GM23338 (cell line): ENCODE measurements at regions not wholly inside any gene's neighbourhood (a gene's known extent, or its start where the extent isn't known, plus 50 kb on each side); places are given as distances from the start of the nearest gene placed in this dataset.

ENCODE experiments used
- ATAC-seq: fragments of 200-7000 bp; cut with Tn5 transposase; 3 replicates; pipeline ENCODE4 v1.9.1; 2020
- DNase-seq: peaks from one replicate; pipeline ENCODE4 v3.0.0-alpha.2; 2015; ENCODE audit warnings: low spot score
- H2AFZ ChIP-seq: fragments of 200-600 bp; sonication (generic); 2 replicates; pipeline ENCODE4 v1.8.0; 2016; ENCODE audit warnings: antibody characterized with exemption, mild to moderate bottlenecking, moderate library complexity
- H3F3A ChIP-seq: fragments of 200-600 bp; sonication (generic); replicated peaks from 2 replicates; pipeline ENCODE4 v1.8.0; 2017; ENCODE audit warnings: antibody characterized with exemption, mixed run types, low read depth
- H3K27ac ChIP-seq: fragments of 200-600 bp; sonication (generic); 2 replicates; pipeline ENCODE4 v1.6.1; 2016; ENCODE audit warnings: low read depth
- H3K27me3 ChIP-seq: fragments of 200-600 bp; sonication (generic); 2 replicates; pipeline ENCODE4 v1.8.0; 2016; ENCODE audit warnings: mild to moderate bottlenecking, mixed run types, moderate library complexity; ENCODE audit not compliant: insufficient read depth
- H3K36me3 ChIP-seq: fragments of 200-600 bp; sonication (generic); 2 replicates; pipeline ENCODE4 v1.8.0; 2016; ENCODE audit warnings: mild to moderate bottlenecking; ENCODE audit not compliant: insufficient read depth
- H3K4me1 ChIP-seq: fragments of 200-600 bp; sonication (generic); 2 replicates; pipeline ENCODE4 v1.8.0; 2016; ENCODE audit warnings: mild to moderate bottlenecking, moderate library complexity; ENCODE audit not compliant: insufficient read depth
- H3K4me2 ChIP-seq: fragments of 200-600 bp; sonication (generic); 2 replicates; pipeline ENCODE4 v1.7.1; 2017; ENCODE audit warnings: mixed run types
- H3K4me3 ChIP-seq: fragments of 200-600 bp; sonication (generic); 2 replicates; pipeline ENCODE4 v1.6.1; 2016; ENCODE audit warnings: mixed run types
- H3K79me2 ChIP-seq: fragments of 200-600 bp; sonication (generic); replicated peaks from 2 replicates; pipeline ENCODE4 v1.8.0; 2017; ENCODE audit warnings: mild to moderate bottlenecking; ENCODE audit not compliant: insufficient read depth
- H3K9me2 ChIP-seq: fragments of 200-600 bp; sonication (generic); 2 replicates; pipeline ENCODE4 v1.8.0; 2017; ENCODE audit not compliant: insufficient read depth
- H4K20me1 ChIP-seq: fragments of 200-600 bp; sonication (generic); replicated peaks from 2 replicates; pipeline ENCODE4 v1.8.0; 2017; ENCODE audit warnings: mild to moderate bottlenecking; ENCODE audit not compliant: insufficient read depth
- H3K27ac Mint-ChIP-seq: 2 replicates; pipeline ENCODE4 v1.8.0; 2020; ENCODE audit warnings: inconsistent platforms, mild to moderate bottlenecking, moderate library complexity, mixed read lengths
- H3K27me3 Mint-ChIP-seq: 3 replicates; pipeline ENCODE4 v1.8.0; 2022; ENCODE audit warnings: low read depth, mild to moderate bottlenecking, moderate library complexity, mixed read lengths, inconsistent platforms; ENCODE audit not compliant: insufficient read depth, poor library complexity
- H3K36me3 Mint-ChIP-seq: 3 replicates; pipeline ENCODE4 v1.8.0; 2021; ENCODE audit warnings: low read depth, mild to moderate bottlenecking, inconsistent platforms, moderate library complexity, mixed read lengths
- H3K4me1 Mint-ChIP-seq: 3 replicates; pipeline ENCODE4 v1.8.0; 2020; ENCODE audit warnings: mild to moderate bottlenecking, inconsistent platforms, mixed read lengths
- H3K4me3 Mint-ChIP-seq: 3 replicates; pipeline ENCODE4 v1.8.0; 2021; ENCODE audit warnings: moderate library complexity, mild to moderate bottlenecking, inconsistent platforms, mixed read lengths
- H3K9me3 Mint-ChIP-seq: 3 replicates; pipeline ENCODE4 v1.8.0; 2020; ENCODE audit warnings: moderate library complexity, mild to moderate bottlenecking, inconsistent platforms, mixed read lengths
- CREB1 ChIP-seq: fragments of 250-450 bp; sonication (Bioruptor Pico); IDR thresholded peaks from 2 replicates; pipeline ENCODE4 v1.5.0; 2020; ENCODE audit warnings: low read depth, mild to moderate bottlenecking, moderate library complexity
- EZH2 ChIP-seq: fragments of 200-600 bp; sonication (generic); IDR thresholded peaks from one replicate; pipeline ENCODE4 v1.8.0; 2017; ENCODE audit warnings: antibody characterized with exemption, mild to moderate bottlenecking, low read depth; ENCODE audit not compliant: unreplicated experiment
- EZH2phosphoT487 ChIP-seq: fragments of 200-600 bp; sonication (generic); IDR thresholded peaks from one replicate; pipeline ENCODE4 v1.8.1; 2018; ENCODE audit warnings: antibody characterized with exemption; ENCODE audit not compliant: unreplicated experiment
- JUNB ChIP-seq: IDR thresholded peaks from one replicate; pipeline ENCODE4 v1.6.1; 2016; ENCODE audit warnings: antibody characterized with exemption; ENCODE audit not compliant: unreplicated experiment
- NANOG ChIP-seq: IDR thresholded peaks from 2 replicates; pipeline ENCODE4 v1.6.1; 2016; ENCODE audit warnings: antibody characterized with exemption, borderline replicate concordance
- POLR2AphosphoS5 ChIP-seq: IDR thresholded peaks from 2 replicates; pipeline ENCODE4 v1.6.1; 2016; ENCODE audit warnings: antibody characterized with exemption, low read depth
- STAT1 ChIP-seq: IDR thresholded peaks from one replicate; pipeline ENCODE4 v1.6.1; 2016; ENCODE audit warnings: antibody characterized with exemption; ENCODE audit not compliant: unreplicated experiment
- ZNF331 ChIP-seq: fragments of 250-450 bp; sonication (Bioruptor Pico); IDR thresholded peaks from 2 replicates; pipeline ENCODE4 v1.5.0; 2020; ENCODE audit warnings: low read depth, mild to moderate bottlenecking, moderate library complexity
- TF ChIP-seq, protein P1 (sequence below), 2 experiments: fragments of 200-600 bp in 1 of 2; sonication (generic) in 1 of 2; conservative IDR thresholded peaks; 2 replicates each; pipeline versions ENCODE4 v1.5.1 to v1.6.1; 2016 to 2017; ENCODE audit warnings: antibody characterized with exemption in 2 of 2, low read depth in 2 of 2, mild to moderate bottlenecking in 2 of 2, moderate library complexity in 1 of 2
- TF ChIP-seq, protein P2 (sequence below): IDR thresholded peaks from one replicate; pipeline ENCODE4 v1.6.1; 2018; ENCODE audit warnings: antibody characterized with exemption; ENCODE audit not compliant: unreplicated experiment
- TF ChIP-seq, protein P3 (sequence below): IDR thresholded peaks from 2 replicates; pipeline ENCODE4 v1.6.1; 2016; ENCODE audit warnings: antibody characterized with exemption

DNA sequence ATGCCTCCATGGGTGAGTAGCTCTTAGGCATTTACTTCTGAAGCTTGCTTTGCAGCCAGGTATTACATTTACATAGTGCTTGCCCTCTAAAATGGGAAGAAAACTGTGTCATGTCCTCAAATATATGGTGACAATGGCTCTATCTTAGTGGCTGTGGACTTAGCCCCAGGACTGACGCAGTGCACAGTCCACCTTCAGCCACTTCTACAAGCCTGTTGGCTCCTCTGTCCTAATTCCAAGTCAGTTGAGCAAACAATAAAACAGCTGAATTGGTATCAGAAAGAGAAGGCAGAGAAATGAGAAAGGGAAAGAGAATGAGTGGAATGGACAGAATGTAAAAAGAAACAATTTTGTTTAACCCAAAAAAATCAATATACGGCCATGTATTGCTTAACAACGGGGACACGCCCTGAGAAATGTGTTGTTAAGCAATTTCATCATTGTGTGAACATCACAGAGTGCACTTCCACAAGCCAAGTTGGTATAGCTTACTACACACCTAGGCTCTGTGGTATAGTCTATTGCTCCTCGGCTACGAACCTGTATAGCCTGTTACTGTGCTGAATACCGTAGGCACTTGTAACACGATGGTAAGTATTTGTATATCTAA lies 93.5 kb downstream of the GRIN2B start (continued):
- TF ChIP-seq, protein P1, sequence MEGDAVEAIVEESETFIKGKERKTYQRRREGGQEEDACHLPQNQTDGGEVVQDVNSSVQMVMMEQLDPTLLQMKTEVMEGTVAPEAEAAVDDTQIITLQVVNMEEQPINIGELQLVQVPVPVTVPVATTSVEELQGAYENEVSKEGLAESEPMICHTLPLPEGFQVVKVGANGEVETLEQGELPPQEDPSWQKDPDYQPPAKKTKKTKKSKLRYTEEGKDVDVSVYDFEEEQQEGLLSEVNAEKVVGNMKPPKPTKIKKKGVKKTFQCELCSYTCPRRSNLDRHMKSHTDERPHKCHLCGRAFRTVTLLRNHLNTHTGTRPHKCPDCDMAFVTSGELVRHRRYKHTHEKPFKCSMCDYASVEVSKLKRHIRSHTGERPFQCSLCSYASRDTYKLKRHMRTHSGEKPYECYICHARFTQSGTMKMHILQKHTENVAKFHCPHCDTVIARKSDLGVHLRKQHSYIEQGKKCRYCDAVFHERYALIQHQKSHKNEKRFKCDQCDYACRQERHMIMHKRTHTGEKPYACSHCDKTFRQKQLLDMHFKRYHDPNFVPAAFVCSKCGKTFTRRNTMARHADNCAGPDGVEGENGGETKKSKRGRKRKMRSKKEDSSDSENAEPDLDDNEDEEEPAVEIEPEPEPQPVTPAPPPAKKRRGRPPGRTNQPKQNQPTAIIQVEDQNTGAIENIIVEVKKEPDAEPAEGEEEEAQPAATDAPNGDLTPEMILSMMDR (conservative IDR thresholded peaks at IDR 0.05; ENCODE audit: low read depth in 2 of 2) = no peak
- TF ChIP-seq EZH2 (no peak), STAT1 (no peak), JUNB (no peak), EZH2phosphoT487 (no peak)

DNA sequence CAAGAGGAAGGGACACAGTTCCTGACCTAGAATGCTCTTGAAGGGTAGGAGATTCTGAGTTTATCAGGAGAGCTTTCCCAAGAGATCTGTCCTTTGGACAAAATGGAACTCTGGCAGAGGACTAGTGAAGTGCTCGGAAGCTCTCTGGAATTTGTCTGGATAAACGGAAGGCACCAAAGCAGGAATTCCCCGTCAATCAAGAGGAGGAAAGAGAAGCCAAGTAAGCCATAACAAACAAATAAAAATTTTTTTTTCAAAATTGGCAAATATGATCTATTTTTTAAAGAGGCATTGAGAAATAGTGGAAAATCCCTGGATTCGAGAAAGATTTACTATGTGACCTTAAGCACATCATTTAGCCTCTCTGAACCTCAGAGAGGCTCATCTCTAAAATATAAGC lies 99.2 kb downstream of the GRIN2B start:
- H3F3A ChIP-seq = no peaks in the 10 kb centered on the region
- H4K20me1 ChIP-seq = no peaks in the 10 kb centered on the region
- H3K36me3 Mint-ChIP-seq = no peaks in the 10 kb centered on the region
- no peak overlapping the region for H3K27ac Mint-ChIP-seq
- no peak for DNase-seq
- H3K27ac ChIP-seq = no peak overlapping the region
- H3K4me3 ChIP-seq = no peak overlapping the region
- H3K27me3 ChIP-seq = no peaks in the 10 kb centered on the region
- ATAC-seq = no peak
- H3K36me3 ChIP-seq = no peaks in the 10 kb centered on the region
- no peak overlapping the region for H2AFZ ChIP-seq
- H3K79me2 ChIP-seq = no peaks in the 10 kb centered on the region
- no peaks in the 10 kb centered on the region for H3K27me3 Mint-ChIP-seq
- H3K4me3 Mint-ChIP-seq = no peak overlapping the region
- no peaks in the 10 kb centered on the region for H3K9me2 ChIP-seq
- H3K4me2 ChIP-seq = no peak overlapping the region
- H3K9me3 Mint-ChIP-seq = no peaks in the 10 kb centered on the region
- H3K4me1 Mint-ChIP-seq = no peaks in the 10 kb centered on the region
- H3K4me1 ChIP-seq = no peaks in the 10 kb centered on the region
- no peak for TF ChIP-seq EZH2phosphoT487
- TF ChIP-seq, protein P2, sequence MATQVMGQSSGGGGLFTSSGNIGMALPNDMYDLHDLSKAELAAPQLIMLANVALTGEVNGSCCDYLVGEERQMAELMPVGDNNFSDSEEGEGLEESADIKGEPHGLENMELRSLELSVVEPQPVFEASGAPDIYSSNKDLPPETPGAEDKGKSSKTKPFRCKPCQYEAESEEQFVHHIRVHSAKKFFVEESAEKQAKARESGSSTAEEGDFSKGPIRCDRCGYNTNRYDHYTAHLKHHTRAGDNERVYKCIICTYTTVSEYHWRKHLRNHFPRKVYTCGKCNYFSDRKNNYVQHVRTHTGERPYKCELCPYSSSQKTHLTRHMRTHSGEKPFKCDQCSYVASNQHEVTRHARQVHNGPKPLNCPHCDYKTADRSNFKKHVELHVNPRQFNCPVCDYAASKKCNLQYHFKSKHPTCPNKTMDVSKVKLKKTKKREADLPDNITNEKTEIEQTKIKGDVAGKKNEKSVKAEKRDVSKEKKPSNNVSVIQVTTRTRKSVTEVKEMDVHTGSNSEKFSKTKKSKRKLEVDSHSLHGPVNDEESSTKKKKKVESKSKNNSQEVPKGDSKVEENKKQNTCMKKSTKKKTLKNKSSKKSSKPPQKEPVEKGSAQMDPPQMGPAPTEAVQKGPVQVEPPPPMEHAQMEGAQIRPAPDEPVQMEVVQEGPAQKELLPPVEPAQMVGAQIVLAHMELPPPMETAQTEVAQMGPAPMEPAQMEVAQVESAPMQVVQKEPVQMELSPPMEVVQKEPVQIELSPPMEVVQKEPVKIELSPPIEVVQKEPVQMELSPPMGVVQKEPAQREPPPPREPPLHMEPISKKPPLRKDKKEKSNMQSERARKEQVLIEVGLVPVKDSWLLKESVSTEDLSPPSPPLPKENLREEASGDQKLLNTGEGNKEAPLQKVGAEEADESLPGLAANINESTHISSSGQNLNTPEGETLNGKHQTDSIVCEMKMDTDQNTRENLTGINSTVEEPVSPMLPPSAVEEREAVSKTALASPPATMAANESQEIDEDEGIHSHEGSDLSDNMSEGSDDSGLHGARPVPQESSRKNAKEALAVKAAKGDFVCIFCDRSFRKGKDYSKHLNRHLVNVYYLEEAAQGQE = no peak
- no peak for TF ChIP-seq CREB1 (CRISPR knock-in tag)
- TF ChIP-seq STAT1 = no peak
- TF ChIP-seq NANOG = no peak
- TF ChIP-seq POLR2AphosphoS5 = no peak
- TF ChIP-seq, protein P3, sequence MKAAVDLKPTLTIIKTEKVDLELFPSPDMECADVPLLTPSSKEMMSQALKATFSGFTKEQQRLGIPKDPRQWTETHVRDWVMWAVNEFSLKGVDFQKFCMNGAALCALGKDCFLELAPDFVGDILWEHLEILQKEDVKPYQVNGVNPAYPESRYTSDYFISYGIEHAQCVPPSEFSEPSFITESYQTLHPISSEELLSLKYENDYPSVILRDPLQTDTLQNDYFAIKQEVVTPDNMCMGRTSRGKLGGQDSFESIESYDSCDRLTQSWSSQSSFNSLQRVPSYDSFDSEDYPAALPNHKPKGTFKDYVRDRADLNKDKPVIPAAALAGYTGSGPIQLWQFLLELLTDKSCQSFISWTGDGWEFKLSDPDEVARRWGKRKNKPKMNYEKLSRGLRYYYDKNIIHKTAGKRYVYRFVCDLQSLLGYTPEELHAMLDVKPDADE = no peak
- TF ChIP-seq JUNB = no peak
- TF ChIP-seq, protein P1 (conservative IDR thresholded peaks at IDR 0.05; ENCODE audit: low read depth in 2 of 2) = no peak
- no peak for TF ChIP-seq ZNF331 (CRISPR knock-in tag)
